ENCODE measurements at regions not wholly inside any gene's neighbourhood (a gene's known extent, or its start where the extent isn't known, plus 50 kb on each side); places are given as distances from the start of the nearest gene placed in this dataset.

DNA sequence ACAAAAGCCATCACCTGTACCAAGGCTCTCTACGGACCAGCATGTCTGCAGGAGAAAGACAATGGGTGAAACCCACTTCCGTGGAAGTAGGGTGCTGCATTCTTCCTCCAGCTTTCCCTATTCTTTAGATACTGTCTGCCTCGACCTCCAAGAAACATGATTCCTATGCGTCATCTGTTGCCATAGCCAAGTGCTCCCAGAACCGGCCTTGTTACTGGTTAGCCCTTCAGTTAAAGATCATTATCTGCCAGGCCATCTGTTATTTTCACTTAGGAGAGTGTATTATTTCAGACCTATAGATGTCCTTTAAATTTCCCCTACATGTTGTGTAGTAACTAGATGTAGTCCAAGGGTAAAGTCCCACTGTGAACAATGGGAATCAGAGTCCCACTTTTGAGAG lies 89.0 kb upstream of the KIAA1217 start:
- TF ChIP-seq TAF1 (IDR thresholded peaks at IDR 0.05; ENCODE audit: borderline replicate concordance, insufficient read depth, low read length) (no peak), SIN3A (IDR thresholded peaks at IDR 0.05; ENCODE audit: borderline replicate concordance, insufficient read depth, low read length) (no peak), POLR2AphosphoS5 (IDR thresholded peaks at IDR 0.05; ENCODE audit: low read depth, low read length) (no peak), FOXP2 (optimal IDR thresholded peaks at IDR 0.05; ENCODE audit: borderline replicate concordance, extremely low read depth, extremely low read length, insufficient read depth) (no peak)
- TF ChIP-seq, protein P1, sequence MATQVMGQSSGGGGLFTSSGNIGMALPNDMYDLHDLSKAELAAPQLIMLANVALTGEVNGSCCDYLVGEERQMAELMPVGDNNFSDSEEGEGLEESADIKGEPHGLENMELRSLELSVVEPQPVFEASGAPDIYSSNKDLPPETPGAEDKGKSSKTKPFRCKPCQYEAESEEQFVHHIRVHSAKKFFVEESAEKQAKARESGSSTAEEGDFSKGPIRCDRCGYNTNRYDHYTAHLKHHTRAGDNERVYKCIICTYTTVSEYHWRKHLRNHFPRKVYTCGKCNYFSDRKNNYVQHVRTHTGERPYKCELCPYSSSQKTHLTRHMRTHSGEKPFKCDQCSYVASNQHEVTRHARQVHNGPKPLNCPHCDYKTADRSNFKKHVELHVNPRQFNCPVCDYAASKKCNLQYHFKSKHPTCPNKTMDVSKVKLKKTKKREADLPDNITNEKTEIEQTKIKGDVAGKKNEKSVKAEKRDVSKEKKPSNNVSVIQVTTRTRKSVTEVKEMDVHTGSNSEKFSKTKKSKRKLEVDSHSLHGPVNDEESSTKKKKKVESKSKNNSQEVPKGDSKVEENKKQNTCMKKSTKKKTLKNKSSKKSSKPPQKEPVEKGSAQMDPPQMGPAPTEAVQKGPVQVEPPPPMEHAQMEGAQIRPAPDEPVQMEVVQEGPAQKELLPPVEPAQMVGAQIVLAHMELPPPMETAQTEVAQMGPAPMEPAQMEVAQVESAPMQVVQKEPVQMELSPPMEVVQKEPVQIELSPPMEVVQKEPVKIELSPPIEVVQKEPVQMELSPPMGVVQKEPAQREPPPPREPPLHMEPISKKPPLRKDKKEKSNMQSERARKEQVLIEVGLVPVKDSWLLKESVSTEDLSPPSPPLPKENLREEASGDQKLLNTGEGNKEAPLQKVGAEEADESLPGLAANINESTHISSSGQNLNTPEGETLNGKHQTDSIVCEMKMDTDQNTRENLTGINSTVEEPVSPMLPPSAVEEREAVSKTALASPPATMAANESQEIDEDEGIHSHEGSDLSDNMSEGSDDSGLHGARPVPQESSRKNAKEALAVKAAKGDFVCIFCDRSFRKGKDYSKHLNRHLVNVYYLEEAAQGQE (IDR thresholded peaks at IDR 0.05; ENCODE audit: insufficient read depth in 1 of 2, low read depth in 2 of 2, low read length in 2 of 2): no peak

DNA sequence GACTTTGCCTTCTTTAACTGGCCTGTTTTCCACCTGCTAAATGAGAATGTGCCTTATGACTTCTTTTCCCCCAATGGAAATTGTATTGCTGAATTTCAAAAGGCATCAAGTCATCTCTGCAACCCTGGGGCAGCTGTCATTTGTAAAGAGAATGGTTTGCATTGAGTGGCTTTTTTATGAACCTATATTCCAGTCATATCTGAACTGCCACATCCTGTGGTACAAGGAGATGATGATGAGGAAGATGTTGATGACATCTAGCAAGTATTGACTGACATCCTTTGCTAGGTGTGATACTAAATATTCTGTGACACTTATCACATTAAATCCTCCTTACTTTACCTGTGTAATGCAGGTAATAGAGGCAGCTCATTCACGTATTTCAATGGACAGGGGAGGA lies 88.3 kb upstream of the KIAA1217 start:
- TF ChIP-seq, protein P1 (IDR thresholded peaks at IDR 0.05; ENCODE audit: insufficient read depth in 1 of 2, low read depth in 2 of 2, low read length in 2 of 2): no peak
- TF ChIP-seq TAF1 (IDR thresholded peaks at IDR 0.05; ENCODE audit: borderline replicate concordance, insufficient read depth, low read length) (no peak), POLR2AphosphoS5 (IDR thresholded peaks at IDR 0.05; ENCODE audit: low read depth, low read length) (no peak), SIN3A (IDR thresholded peaks at IDR 0.05; ENCODE audit: borderline replicate concordance, insufficient read depth, low read length) (no peak), FOXP2 (optimal IDR thresholded peaks at IDR 0.05; ENCODE audit: borderline replicate concordance, extremely low read depth, extremely low read length, insufficient read depth) (no peak)

GRCh38 chr10:24127516-24127915 lies 81.4 kb upstream of the KIAA1217 start:
- no peak for TF ChIP-seq TAF1 (IDR thresholded peaks at IDR 0.05; ENCODE audit: borderline replicate concordance, insufficient read depth, low read length)
- no peak for TF ChIP-seq FOXP2 (optimal IDR thresholded peaks at IDR 0.05; ENCODE audit: borderline replicate concordance, extremely low read depth, extremely low read length, insufficient read depth)
- TF ChIP-seq, protein P1 (IDR thresholded peaks at IDR 0.05; ENCODE audit: insufficient read depth in 1 of 2, low read depth in 2 of 2, low read length in 2 of 2): no peak
- TF ChIP-seq SIN3A (IDR thresholded peaks at IDR 0.05; ENCODE audit: borderline replicate concordance, insufficient read depth, low read length): no peak
- no peak for TF ChIP-seq POLR2AphosphoS5 (IDR thresholded peaks at IDR 0.05; ENCODE audit: low read depth, low read length)

DNA sequence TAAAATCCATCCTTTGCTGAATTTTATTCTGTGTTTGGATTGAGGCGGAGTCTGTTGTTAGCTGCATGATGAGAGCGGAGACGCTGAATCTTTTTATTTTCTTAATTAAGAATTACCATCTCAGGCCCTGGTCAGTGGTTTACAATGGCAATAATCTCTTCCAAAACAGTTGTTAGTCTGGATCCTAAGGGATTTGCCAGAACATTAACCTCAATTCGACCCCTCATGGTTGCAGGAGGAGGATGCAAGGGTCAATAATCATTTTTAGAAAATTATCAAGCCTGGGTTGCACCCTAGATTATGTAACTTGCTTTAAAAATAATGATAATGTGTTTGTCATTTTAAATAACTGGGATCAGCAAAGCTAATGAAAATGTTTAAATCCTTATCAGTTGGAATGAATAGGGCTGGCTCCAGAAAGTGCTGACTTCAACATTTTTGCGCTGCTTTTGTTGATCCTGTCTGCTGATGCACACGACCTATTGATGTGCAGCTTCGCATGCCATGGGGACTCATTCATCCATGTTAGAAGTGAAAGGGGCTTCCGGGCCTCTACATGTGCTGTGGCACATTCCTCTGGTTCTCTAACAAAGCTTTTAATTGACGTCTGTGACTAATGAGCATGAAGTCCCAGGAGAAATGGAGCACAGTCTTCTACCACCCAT lies 80.7 kb upstream of the KIAA1217 start:
- no peak for TF ChIP-seq SIN3A (IDR thresholded peaks at IDR 0.05; ENCODE audit: borderline replicate concordance, insufficient read depth, low read length)
- no peak for TF ChIP-seq FOXP2 (optimal IDR thresholded peaks at IDR 0.05; ENCODE audit: borderline replicate concordance, extremely low read depth, extremely low read length, insufficient read depth)
- no peak for TF ChIP-seq POLR2AphosphoS5 (IDR thresholded peaks at IDR 0.05; ENCODE audit: low read depth, low read length)
- TF ChIP-seq, protein P1 (IDR thresholded peaks at IDR 0.05; ENCODE audit: insufficient read depth in 1 of 2, low read depth in 2 of 2, low read length in 2 of 2): no peak
- TF ChIP-seq TAF1 (IDR thresholded peaks at IDR 0.05; ENCODE audit: borderline replicate concordance, insufficient read depth, low read length): no peak
